ENCODE measurements at regions not wholly inside any gene's neighbourhood (a gene's known extent, or its start where the extent isn't known, plus 50 kb on each side); places are given as distances from the start of the nearest gene placed in this dataset.

DNA sequence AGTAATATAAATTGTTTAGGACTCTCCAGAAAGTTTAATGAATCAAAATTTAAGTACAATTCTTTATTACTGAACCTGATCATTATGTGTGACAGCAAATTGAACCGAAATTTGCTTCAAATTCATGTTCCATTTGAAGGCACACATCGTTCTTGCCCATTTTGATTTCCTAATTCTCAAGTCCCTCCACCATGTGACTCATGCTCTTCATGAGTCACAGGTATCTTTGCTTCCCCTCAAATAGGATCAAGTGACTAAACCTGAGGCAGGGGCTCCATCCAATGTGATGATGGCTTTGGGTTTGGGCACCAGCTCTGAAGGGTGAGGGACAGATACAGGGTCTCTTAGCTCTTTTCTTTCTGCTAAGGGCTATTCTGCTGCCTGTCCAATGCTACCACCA lies 86.1 kb downstream of the THSD1 start:
- TF ChIP-seq EZH2phosphoT487 (IDR thresholded peaks at IDR 0.05; ENCODE audit: insufficient read depth, low read depth) (no peak), EZH2 (IDR thresholded peaks at IDR 0.05; ENCODE audit: insufficient read depth, poor library complexity, severe bottlenecking) (no peak)

All from GM23248 (cell line).